Neural progenitor cell (in vitro differentiated cells): ENCODE measurements at regions not wholly inside any gene's neighbourhood (a gene's known extent, or its start where the extent isn't known, plus 50 kb on each side); places are given as distances from the start of the nearest gene placed in this dataset.

ENCODE experiments used
- EZH2 ChIP-seq: fragments of 200-600 bp; sonication (generic); IDR thresholded peaks from 2 replicates; pipeline ENCODE4 v1.6.1; 2017; ENCODE audit warnings: antibody characterized with exemption, mild to moderate bottlenecking, moderate library complexity
- EZH2phosphoT487 ChIP-seq: fragments of 200-600 bp; sonication (generic); IDR thresholded peaks from 2 replicates; pipeline ENCODE4 v1.6.1; 2017; ENCODE audit warnings: antibody characterized with exemption
- TF ChIP-seq, protein P1 (sequence below): fragments of 200-600 bp; sonication (generic); IDR thresholded peaks from 2 replicates; pipeline ENCODE4 v1.5.1; 2017; ENCODE audit warnings: antibody characterized with exemption, mild to moderate bottlenecking

DNA sequence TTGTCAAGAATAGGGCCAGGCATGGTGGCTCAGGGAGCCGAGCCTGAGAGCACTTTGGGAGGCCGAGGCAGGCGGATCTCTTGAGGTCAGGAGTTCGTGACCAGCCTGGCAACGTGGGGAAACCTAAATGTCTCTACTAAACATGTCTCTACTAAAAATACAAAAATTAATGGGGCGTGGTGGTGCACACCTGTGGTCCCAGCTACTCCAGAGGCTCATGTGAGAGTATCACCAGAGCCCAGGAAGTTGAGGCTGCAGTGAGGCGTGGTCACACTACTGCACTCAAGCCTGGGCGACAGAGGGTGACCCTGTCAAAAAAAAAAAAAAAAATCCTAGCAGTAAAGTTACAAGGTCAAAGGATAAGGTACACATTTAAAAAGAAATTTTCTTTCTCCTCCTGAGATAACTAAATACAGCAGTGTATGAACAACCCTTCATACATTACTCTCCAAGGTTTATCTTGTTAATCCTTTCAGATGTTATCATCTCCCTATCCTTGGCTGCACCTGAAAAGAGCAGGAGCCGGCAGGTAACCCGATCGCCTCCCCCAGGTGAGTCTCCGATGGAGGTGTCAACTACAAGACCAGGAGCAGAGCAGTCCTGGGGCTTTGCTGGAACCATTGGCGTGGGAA lies 122.3 kb downstream of the GOSR1 start:
- TF ChIP-seq EZH2phosphoT487 (no peak), EZH2 (no peak)
- TF ChIP-seq, protein P1, sequence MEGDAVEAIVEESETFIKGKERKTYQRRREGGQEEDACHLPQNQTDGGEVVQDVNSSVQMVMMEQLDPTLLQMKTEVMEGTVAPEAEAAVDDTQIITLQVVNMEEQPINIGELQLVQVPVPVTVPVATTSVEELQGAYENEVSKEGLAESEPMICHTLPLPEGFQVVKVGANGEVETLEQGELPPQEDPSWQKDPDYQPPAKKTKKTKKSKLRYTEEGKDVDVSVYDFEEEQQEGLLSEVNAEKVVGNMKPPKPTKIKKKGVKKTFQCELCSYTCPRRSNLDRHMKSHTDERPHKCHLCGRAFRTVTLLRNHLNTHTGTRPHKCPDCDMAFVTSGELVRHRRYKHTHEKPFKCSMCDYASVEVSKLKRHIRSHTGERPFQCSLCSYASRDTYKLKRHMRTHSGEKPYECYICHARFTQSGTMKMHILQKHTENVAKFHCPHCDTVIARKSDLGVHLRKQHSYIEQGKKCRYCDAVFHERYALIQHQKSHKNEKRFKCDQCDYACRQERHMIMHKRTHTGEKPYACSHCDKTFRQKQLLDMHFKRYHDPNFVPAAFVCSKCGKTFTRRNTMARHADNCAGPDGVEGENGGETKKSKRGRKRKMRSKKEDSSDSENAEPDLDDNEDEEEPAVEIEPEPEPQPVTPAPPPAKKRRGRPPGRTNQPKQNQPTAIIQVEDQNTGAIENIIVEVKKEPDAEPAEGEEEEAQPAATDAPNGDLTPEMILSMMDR: no peak
